DND-41 (cell line): ENCODE measurements at regions not wholly inside any gene's neighbourhood (a gene's known extent, or its start where the extent isn't known, plus 50 kb on each side); places are given as distances from the start of the nearest gene placed in this dataset.

Source experiments
- ATAC-seq: fragments of 200-7000 bp; cut with Tn5 transposase; 3 replicates; pipeline ENCODE4 v1.9.1; 2021; ENCODE audit warnings: low read depth; ENCODE audit not compliant: insufficient read depth
- DNase-seq: peaks from one replicate; pipeline ENCODE4 v3.0.0-alpha.2; 2020
- H2AFZ ChIP-seq: 2 replicates; pipeline ENCODE4 v1.6.0; 2012; ENCODE audit warnings: low read depth, low read length
- H3K27ac ChIP-seq: 2 replicates; pipeline ENCODE4 v1.5.1; 2012; ENCODE audit warnings: low read length, inconsistent platforms
- H3K27me3 ChIP-seq: fragments of 200-600 bp; sonication (generic); 2 replicates; pipeline ENCODE4 v1.6.0; 2012; ENCODE audit warnings: low read length, mild to moderate bottlenecking, inconsistent platforms; ENCODE audit not compliant: insufficient read depth, poor library complexity
- H3K36me3 ChIP-seq: 2 replicates; pipeline ENCODE4 v1.5.1; 2012; ENCODE audit warnings: low read length, inconsistent platforms; ENCODE audit not compliant: insufficient read depth
- H3K4me1 ChIP-seq: 2 replicates; pipeline ENCODE4 v1.5.1; 2012; ENCODE audit warnings: mild to moderate bottlenecking, low read length; ENCODE audit not compliant: insufficient read depth
- H3K4me2 ChIP-seq: 2 replicates; pipeline ENCODE4 v1.6.0; 2012; ENCODE audit warnings: mild to moderate bottlenecking, moderate library complexity, low read length, inconsistent platforms; ENCODE audit not compliant: insufficient read depth
- H3K4me3 ChIP-seq, 2 experiments: fragments of 200-600 bp in 1 of 2; shearing (Covaris generic) in 1 of 2; 2 replicates each; pipeline ENCODE4 v1.5.1; 2012 to 2016; ENCODE audit warnings: inconsistent platforms in 2 of 2, low read length in 2 of 2, mild to moderate bottlenecking in 2 of 2, low read depth in 1 of 2, moderate library complexity in 1 of 2
- H3K79me2 ChIP-seq: 2 replicates; pipeline ENCODE4 v1.6.0; 2012; ENCODE audit warnings: low read length, inconsistent platforms; ENCODE audit not compliant: insufficient read depth
- H3K9ac ChIP-seq: 2 replicates; pipeline ENCODE4 v1.6.0; 2012; ENCODE audit warnings: low read depth, mild to moderate bottlenecking, inconsistent platforms, low read length, moderate library complexity
- H3K9me3 ChIP-seq: 2 replicates; pipeline ENCODE4 v1.5.1; 2012; ENCODE audit warnings: low read length, moderate library complexity, mild to moderate bottlenecking, inconsistent platforms; ENCODE audit not compliant: insufficient read depth, severe bottlenecking
- H4K20me1 ChIP-seq: 2 replicates; pipeline ENCODE4 v1.6.0; 2012; ENCODE audit warnings: low read length; ENCODE audit not compliant: insufficient read depth
- CTCF ChIP-seq: IDR thresholded peaks from 2 replicates; pipeline ENCODE4 v1.5.1; 2012; ENCODE audit warnings: borderline replicate concordance, low read length, moderate library complexity, mild to moderate bottlenecking; ENCODE audit not compliant: poor library complexity, severe bottlenecking; ENCODE audit errors: extremely low read depth
- EZH2 ChIP-seq: IDR thresholded peaks from 3 replicates; pipeline ENCODE4 v1.6.1; 2012; ENCODE audit warnings: borderline replicate concordance, low read depth, mild to moderate bottlenecking, moderate library complexity, low read length, inconsistent platforms; ENCODE audit not compliant: severe bottlenecking

GRCh38 chr13:22625691-22626090, 555.1 kb upstream of the SGCG start:
- Histone ChIP-seq H3K4me1 (no peaks in the 10 kb centered on the region), H3K79me2 (no peaks in the 10 kb centered on the region), H3K4me3 (no peak overlapping the region), H3K27me3 (no peaks in the 10 kb centered on the region), H2AFZ (no peak overlapping the region), H3K9ac (no peak overlapping the region), H3K9me3 (peaks cover 3% of the 10 kb centered on the region), H3K36me3 (no peaks in the 10 kb centered on the region), H3K27ac (no peak overlapping the region), H3K4me2 (no peak overlapping the region), H4K20me1 (no peaks in the 10 kb centered on the region)
- no peak for TF ChIP-seq CTCF
- TF ChIP-seq EZH2, result no peak
- DNase-seq (no peak), ATAC-seq (no peak)

DNA sequence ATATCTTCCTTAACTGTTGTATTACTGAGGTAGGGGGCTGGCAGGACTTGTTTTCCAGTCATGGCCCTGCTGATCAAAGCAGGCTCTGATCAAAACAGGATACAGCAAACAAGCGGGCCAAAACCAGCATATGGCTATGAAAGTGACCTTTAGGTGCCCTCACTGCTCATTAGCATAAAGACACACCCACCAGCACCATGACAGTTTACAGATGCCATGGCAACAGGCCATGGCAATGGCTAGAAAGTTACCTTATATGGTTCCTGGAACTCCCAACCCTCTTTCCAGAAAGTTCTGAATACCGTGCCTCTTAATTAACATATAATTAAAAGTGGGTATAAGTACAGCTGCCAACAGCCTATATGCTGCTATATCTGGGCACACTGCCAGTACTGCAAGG, 551.4 kb upstream of the SGCG start:
- ATAC-seq (no peak), DNase-seq (no peak)
- Histone ChIP-seq H3K9ac (no peak overlapping the region), H3K9me3 (no peaks in the 10 kb centered on the region), H4K20me1 (no peaks in the 10 kb centered on the region), H3K79me2 (no peaks in the 10 kb centered on the region), H3K4me2 (no peak overlapping the region), H3K4me1 (no peaks in the 10 kb centered on the region), H3K27ac (no peak overlapping the region), H3K4me3 (no peak overlapping the region), H2AFZ (no peak overlapping the region), H3K36me3 (no peaks in the 10 kb centered on the region), H3K27me3 (no peaks in the 10 kb centered on the region)
- TF ChIP-seq EZH2, result no peak

DNA sequence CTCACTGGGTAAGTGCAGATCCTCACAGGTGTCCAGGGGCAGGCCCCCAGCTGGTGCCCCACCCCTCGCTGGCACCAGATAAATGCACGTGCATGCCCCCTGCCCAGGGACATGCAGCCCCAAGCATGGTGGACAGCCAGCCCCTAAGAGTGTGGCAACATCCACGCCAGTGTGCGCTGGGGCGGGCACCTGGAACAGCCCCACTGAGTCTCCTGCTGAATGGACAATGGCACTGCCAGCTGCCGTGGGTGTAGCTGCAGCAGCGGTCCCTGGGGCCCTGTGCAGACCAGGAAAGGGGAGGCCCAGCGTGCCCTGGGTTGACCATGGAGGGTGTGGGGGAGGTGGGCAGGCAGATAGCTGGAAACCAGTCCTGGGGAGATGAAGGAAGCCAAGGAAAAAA, 538.7 kb upstream of the SGCG start:
- Histone ChIP-seq H3K27me3 (no peaks in the 10 kb centered on the region), H3K9ac (no peak overlapping the region), H3K36me3 (no peaks in the 10 kb centered on the region), H3K4me1 (no peaks in the 10 kb centered on the region), H3K27ac (no peak overlapping the region), H4K20me1 (no peaks in the 10 kb centered on the region), H3K9me3 (no peaks in the 10 kb centered on the region), H3K79me2 (no peaks in the 10 kb centered on the region), H2AFZ (no peak overlapping the region), H3K4me2 (no peak overlapping the region), H3K4me3 (no peak overlapping the region)
- no peak for TF ChIP-seq EZH2
- no peak for TF ChIP-seq CTCF
- ATAC-seq (no peak), DNase-seq (no peak)

DNA sequence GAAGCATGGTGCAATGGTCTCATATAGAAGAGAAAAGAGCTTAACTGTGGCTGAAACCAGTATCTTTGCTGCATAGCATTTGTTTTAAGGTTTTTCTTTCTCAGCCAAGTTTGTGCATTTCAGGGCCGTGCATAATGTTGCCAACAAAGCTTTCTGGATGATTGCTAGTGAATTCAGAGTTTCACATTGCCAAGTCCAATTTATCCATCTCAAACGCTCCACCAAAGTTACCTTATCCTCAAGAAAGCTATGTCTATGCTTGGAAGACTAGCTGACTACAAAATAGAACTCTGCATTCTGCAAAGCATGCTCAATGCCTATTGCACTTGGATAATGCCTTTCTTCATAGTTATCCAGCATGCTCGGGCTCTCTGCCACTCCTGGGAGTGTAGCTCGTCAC, 535.8 kb upstream of the SGCG start:
- no peak for DNase-seq
- no peak overlapping the region for H3K27ac ChIP-seq
- no peaks in the 10 kb centered on the region for H3K9me3 ChIP-seq
- no peak overlapping the region for H3K4me2 ChIP-seq
- TF ChIP-seq EZH2 (no peak), CTCF (no peak)
- no peak for ATAC-seq
- H3K9ac ChIP-seq, result no peak overlapping the region
- H3K36me3 ChIP-seq, result no peaks in the 10 kb centered on the region
- no peaks in the 10 kb centered on the region for H3K79me2 ChIP-seq
- H3K4me1 ChIP-seq, result no peaks in the 10 kb centered on the region
- H2AFZ ChIP-seq, result no peak overlapping the region
- H3K4me3 ChIP-seq, result no peak overlapping the region
- no peaks in the 10 kb centered on the region for H4K20me1 ChIP-seq
- no peaks in the 10 kb centered on the region for H3K27me3 ChIP-seq
